ENCODE measurements at regions not wholly inside any gene's neighbourhood (a gene's known extent, or its start where the extent isn't known, plus 50 kb on each side); places are given as distances from the start of the nearest gene placed in this dataset.

- Histone ChIP-seq H3K9me3 (no peaks in the 10 kb centered on the region), H3K4me1 (no peaks in the 10 kb centered on the region), H3K36me3 (no peaks in the 10 kb centered on the region), H3K4me3 (no peak overlapping the region), H3K27ac (no peak overlapping the region), H3K27me3 (peaks cover 0 to 13% of the 10 kb centered on the region in 2 donors)
- intact Hi-C loops (cut with DNase I; ENCODE audit: low total_unique reads) = no loop called here
- no peak for DNase-seq (ENCODE audit: low spot score in 2 of 2)
- TF ChIP-seq POLR2AphosphoS5 (IDR thresholded peaks at IDR 0.05) = no peak
- TF ChIP-seq POLR2A (IDR thresholded peaks at IDR 0.05) = no peak
- TF ChIP-seq, protein P1, sequence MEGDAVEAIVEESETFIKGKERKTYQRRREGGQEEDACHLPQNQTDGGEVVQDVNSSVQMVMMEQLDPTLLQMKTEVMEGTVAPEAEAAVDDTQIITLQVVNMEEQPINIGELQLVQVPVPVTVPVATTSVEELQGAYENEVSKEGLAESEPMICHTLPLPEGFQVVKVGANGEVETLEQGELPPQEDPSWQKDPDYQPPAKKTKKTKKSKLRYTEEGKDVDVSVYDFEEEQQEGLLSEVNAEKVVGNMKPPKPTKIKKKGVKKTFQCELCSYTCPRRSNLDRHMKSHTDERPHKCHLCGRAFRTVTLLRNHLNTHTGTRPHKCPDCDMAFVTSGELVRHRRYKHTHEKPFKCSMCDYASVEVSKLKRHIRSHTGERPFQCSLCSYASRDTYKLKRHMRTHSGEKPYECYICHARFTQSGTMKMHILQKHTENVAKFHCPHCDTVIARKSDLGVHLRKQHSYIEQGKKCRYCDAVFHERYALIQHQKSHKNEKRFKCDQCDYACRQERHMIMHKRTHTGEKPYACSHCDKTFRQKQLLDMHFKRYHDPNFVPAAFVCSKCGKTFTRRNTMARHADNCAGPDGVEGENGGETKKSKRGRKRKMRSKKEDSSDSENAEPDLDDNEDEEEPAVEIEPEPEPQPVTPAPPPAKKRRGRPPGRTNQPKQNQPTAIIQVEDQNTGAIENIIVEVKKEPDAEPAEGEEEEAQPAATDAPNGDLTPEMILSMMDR (IDR thresholded peaks at IDR 0.05) = no peak
Measured at GRCh38 chrX:35122756-35123155, 180.2 kb downstream of the FAM47B start.

DNA sequence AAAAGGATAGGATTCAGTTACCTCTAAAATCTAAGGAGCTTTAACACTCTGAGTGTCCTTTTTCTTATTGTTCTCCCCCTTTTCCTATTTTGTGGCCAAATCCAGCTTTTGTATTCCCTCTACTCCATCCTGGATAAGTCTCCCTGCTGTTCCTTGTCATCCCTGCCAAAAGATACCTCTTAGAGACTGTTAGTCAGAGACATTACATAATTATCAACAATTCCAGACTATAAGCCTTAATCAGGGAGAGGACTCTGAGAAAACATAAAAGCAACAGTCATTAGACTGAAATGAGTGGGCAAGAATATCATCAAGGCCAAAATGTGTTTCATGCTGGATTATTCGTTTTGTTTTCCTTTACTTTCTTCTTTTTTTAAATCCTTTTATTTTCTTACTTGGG lies 206.9 kb downstream of the FAM47B start:
- Histone ChIP-seq H3K27ac (no peak overlapping the region), H3K9me3 (no peaks in the 10 kb centered on the region), H3K4me1 (no peaks in the 10 kb centered on the region), H3K27me3 (peaks cover 0 to 34% of the 10 kb centered on the region in 2 donors), H3K4me3 (no peak overlapping the region), H3K36me3 (no peaks in the 10 kb centered on the region)
- DNase-seq (ENCODE audit: low spot score in 2 of 2) = no peak
- intact Hi-C loops (cut with DNase I; ENCODE audit: low total_unique reads) = no loop called here
- TF ChIP-seq POLR2A (IDR thresholded peaks at IDR 0.05) (no peak), POLR2AphosphoS5 (IDR thresholded peaks at IDR 0.05) (no peak)
- TF ChIP-seq, protein P1 (IDR thresholded peaks at IDR 0.05) = no peak

DNA sequence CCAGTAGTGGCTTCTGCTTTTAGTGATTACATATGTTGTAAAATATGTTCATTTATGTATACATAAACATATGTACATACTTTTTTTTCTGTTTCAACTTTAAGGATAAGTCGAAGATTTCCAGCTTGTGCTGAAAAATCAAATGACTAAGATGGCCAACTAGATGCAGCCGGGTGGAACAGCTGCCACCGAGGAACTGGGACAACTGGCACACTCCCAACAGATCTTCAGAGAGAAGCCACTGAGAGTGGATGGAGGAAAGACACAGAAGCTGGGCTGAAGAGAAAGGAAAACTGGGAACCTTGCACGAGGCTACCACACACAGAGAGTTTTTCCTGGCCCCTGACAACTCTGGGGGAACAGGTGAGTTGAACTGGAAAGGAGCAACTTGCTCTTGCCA lies 207.5 kb downstream of the FAM47B start:
- no peak for DNase-seq (ENCODE audit: low spot score in 2 of 2)
- Histone ChIP-seq H3K4me1 (no peaks in the 10 kb centered on the region), H3K36me3 (no peaks in the 10 kb centered on the region), H3K4me3 (no peak overlapping the region), H3K27me3 (peaks cover 0 to 33% of the 10 kb centered on the region in 2 donors), H3K27ac (no peak overlapping the region), H3K9me3 (no peaks in the 10 kb centered on the region)
- TF ChIP-seq, protein P1 (IDR thresholded peaks at IDR 0.05) = no peak
- TF ChIP-seq POLR2AphosphoS5 (IDR thresholded peaks at IDR 0.05) (no peak), POLR2A (IDR thresholded peaks at IDR 0.05) (no peak)
- intact Hi-C loops (cut with DNase I; ENCODE audit: low total_unique reads) = no loop called here

- Histone ChIP-seq H3K4me1 (no peaks in the 10 kb centered on the region), H3K9me3 (no peaks in the 10 kb centered on the region), H3K4me3 (no peak overlapping the region), H3K27ac (no peak overlapping the region), H3K27me3 (peaks cover 0 to 35% of the 10 kb centered on the region in 2 donors), H3K36me3 (no peaks in the 10 kb centered on the region)
- DNase-seq (ENCODE audit: low spot score in 2 of 2) = no peak
- intact Hi-C loops (cut with DNase I; ENCODE audit: low total_unique reads) = no loop called here
- TF ChIP-seq, protein P1 (IDR thresholded peaks at IDR 0.05) = no peak
- TF ChIP-seq POLR2AphosphoS5 (IDR thresholded peaks at IDR 0.05) (no peak), POLR2A (IDR thresholded peaks at IDR 0.05) (no peak)
Measured at GRCh38 chrX:35150642-35151239, 208.1 kb downstream of the FAM47B start.

DNA sequence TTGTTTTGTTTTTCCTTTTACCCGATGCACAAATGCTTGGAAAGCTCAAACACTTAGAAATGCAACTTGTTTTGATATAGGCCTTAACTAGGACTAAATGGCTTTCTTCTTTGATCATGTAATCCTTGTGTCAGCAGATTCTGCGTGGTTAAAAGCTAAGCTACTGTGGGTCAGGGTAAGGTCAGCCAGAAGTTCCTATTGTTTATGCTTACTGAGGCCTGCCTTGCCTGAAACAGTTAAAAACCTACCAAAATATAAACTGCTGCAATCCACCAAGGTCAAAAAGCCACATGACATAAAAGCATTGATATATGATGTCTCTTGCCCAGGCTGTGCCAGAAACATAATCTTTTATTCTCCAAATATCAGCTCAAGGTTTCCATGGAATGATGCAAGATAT lies 223.4 kb downstream of the FAM47B start:
- Histone ChIP-seq H3K9me3 (no peaks in the 10 kb centered on the region), H3K4me3 (no peak overlapping the region), H3K27ac (no peak overlapping the region), H3K36me3 (no peaks in the 10 kb centered on the region), H3K27me3 (no peaks in the 10 kb centered on the region), H3K4me1 (no peaks in the 10 kb centered on the region)
- no peak for DNase-seq (ENCODE audit: low spot score in 2 of 2)
- TF ChIP-seq POLR2A (IDR thresholded peaks at IDR 0.05) (no peak), POLR2AphosphoS5 (IDR thresholded peaks at IDR 0.05) (no peak)
- TF ChIP-seq, protein P1 (IDR thresholded peaks at IDR 0.05) = no peak
- intact Hi-C loops (cut with DNase I; ENCODE audit: low total_unique reads) = loop anchor here (5.0 kb wide), 1 partner anchor 334 kb away; no protein-coding TSS in a partner anchor
